22Rv1 (cell line): ENCODE measurements at regions not wholly inside any gene's neighbourhood (a gene's known extent, or its start where the extent isn't known, plus 50 kb on each side); places are given as distances from the start of the nearest gene placed in this dataset.

ENCODE experiments used
- CTCF ChIP-seq: fragments of 450-650 bp; IDR thresholded peaks from 2 replicates; pipeline ENCODE4 v1.5.1; 2017; ENCODE audit warnings: mild to moderate bottlenecking
- ZFX ChIP-seq: fragments of 450-650 bp; IDR thresholded peaks from 2 replicates; pipeline ENCODE4 v1.6.1; 2017; ENCODE audit warnings: antibody characterized with exemption, borderline replicate concordance

GRCh38 chr7:89559596-89559995, 594.7 kb upstream of the STEAP1 start:
- no peak for TF ChIP-seq CTCF
- no peak for TF ChIP-seq ZFX
